M059J (cell line): ENCODE measurements at regions not wholly inside any gene's neighbourhood (a gene's known extent, or its start where the extent isn't known, plus 50 kb on each side); places are given as distances from the start of the nearest gene placed in this dataset.
"Not testable (repeated sequence)": the region's sequence is repeated elsewhere in the genome, so short reads cannot be mapped to it uniquely, and the experiment has no call there.

Experiments used
- DNase-seq: peaks from one replicate; pipeline ENCODE4 v3.0.0-alpha.2; 2012; ENCODE audit warnings: low read depth

DNA sequence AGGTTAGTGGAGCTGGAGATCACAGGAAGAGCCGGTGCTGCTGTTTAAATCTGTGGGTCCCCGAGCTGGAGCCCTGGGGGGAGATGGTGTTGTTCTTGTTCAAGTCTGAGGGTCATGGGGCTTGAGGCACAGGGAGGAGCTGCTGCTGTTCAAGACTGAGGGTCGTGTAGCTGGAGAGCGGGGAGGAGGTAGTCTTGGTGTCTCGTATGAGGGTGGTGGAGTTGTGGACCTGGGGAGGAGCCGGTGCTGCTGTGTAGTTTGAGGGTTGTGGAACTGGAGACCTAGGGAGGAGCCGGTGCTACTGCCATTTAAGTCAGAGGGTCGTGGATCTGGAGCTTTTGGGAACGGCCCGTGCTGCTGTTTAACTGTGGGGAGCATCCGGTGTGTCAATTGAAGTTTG lies 112.2 kb upstream of the SULF2 start:
- DNase-seq: no peak

- DNase-seq: not testable (repeated sequence)
These were observed 107.4 kb upstream of the SULF2 start for GRCh38 chr20:47892681-47893080.

DNA sequence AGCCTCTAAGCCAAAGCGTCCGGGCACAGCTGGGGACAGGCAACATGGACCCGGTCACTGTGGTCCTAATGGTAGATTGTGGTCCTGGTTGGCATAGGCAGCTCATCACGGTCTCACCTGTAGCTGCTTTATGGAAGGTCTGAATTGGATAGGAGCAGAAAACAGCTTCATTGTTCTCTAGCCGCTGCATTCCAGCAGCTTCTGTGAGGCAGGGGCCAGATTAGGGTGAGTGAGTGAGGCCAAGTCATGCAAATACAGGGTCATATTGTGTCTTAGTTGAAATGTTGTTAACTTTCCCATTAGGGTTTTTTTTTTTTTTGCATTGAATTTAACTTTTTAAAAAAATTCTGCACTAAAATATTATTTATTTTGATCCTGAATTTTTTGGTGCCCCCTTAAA lies 105.4 kb upstream of the SULF2 start:
- DNase-seq: not testable (repeated sequence)

DNA sequence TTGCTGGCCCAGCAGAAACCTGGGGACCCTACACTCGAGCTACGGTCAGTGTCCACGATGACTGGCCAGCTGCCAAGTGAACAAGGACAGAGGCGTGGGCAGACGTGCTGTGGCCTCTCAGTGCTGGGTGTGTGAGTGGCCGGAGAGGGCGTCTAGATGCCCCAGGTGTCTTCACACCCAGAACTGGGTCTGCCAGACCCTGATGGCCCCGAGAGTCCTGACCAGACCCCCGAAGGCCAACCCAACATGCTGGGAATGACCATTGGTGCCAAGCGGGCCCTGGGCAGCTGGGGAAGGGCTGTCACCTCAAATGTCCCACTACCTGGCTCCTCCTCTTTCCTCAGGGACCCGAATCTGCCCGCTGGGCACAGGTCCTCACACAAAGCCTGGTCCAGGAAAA lies 104.5 kb upstream of the SULF2 start:
- DNase-seq: not testable (repeated sequence)

- no peak for DNase-seq
These were observed 103.1 kb upstream of the SULF2 start for GRCh38 chr20:47888351-47888750.

DNA sequence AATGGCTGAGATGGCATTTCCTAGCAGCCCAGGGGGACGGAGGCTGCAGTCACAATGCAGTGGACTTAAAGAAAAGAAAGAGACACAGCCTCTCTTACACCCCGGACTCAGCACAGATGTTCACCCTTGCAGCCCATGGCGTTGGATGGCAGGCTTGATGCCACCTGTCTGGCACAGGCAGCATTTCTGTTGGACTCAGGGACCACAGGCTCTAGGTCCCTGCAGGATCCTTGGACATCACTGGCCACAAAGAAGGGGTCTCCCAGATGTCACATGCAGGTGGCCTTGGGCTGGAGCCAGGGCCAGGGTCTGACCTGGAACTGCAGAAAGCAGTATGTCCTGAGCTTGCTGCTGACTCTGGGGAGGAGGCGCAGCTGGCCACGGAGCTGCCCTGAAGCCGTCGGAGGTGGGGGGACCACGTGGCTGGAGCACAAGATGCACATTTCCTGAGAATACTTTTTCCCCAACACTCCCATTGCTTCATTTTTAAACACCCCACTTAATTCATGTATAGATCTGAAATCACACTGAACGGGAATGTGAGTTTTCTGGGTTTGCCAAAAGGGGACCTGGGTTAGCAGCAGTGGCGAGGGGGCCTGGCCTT lies 102.3 kb upstream of the SULF2 start:
- no peak for DNase-seq

DNA sequence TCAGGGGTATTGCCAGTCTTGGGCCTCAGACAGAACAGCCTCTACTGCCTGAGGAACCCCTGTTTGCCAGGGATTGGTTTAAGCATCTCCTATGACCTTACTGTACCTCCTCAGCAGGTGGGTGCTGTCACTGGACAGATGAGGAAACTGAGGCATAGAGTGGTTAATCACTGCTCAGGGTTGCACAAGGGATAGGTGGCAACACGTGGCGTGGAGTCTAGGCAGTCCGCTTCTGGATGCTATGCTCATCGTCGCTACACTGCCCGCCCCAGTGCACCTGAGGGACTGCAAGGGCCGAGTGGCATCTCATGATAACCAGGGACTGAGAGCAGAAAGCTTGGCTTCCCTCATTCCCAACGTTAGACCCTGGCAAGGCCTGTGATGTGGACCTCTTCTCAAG lies 101.8 kb upstream of the SULF2 start:
- no peak for DNase-seq

- DNase-seq: no peak
These were observed 101.3 kb upstream of the SULF2 start for GRCh38 chr20:47886454-47887041.

DNA sequence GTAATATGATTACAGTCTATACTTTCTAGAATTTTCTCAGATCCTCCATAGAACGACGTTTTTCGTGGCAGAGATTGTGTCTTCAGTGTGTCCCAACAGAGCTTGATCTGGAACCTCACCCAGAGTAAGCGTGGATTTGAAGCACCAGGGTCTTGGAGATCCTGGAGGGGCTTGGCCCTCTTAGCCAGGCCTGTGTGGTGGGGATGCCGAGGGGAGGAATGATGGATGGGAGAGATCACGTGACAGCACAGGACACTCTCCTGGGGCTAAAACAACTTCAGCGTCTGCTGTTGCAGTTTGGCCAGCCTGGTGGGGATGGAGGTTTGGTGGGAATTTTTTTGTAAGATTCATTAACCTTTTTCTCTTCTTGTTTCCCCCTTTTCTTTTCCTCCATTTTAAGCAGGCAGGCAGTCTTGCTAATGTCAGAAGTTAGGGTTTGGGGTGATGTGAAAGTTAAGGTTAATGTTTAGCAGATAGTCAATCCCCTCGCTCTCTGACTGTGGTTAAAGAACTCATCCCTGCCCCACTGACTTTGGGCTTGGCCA lies 100.7 kb upstream of the SULF2 start:
- DNase-seq: no peak

DNA sequence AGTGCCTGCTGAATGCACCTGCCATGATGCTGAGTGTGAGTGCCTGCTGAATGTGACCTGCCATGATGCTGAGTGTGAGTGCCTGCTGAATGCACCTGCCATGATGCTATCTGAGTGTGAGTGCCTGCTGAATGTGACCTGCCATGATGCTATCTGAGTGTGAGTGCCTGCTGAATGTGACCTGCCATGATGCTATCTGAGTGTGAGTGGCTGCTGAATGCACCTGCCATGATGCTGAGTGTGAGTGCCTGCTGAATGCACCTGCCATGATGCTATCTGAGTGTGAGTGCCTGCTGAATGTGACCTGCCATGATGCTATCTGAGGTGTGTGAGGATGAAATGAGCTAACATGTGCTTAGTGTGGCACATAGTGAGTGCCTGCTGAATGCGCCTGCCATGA lies 98.7 kb upstream of the SULF2 start:
- not testable (repeated sequence) for DNase-seq

- no peak for DNase-seq
These were observed 97.9 kb upstream of the SULF2 start for GRCh38 chr20:47883186-47883585.

- DNase-seq: no peak
These were observed 94.5 kb upstream of the SULF2 start for GRCh38 chr20:47879771-47880170.

- peak; percentile 96 for DNase-seq
These were observed 93.3 kb upstream of the SULF2 start for GRCh38 chr20:47878601-47879027.

DNA sequence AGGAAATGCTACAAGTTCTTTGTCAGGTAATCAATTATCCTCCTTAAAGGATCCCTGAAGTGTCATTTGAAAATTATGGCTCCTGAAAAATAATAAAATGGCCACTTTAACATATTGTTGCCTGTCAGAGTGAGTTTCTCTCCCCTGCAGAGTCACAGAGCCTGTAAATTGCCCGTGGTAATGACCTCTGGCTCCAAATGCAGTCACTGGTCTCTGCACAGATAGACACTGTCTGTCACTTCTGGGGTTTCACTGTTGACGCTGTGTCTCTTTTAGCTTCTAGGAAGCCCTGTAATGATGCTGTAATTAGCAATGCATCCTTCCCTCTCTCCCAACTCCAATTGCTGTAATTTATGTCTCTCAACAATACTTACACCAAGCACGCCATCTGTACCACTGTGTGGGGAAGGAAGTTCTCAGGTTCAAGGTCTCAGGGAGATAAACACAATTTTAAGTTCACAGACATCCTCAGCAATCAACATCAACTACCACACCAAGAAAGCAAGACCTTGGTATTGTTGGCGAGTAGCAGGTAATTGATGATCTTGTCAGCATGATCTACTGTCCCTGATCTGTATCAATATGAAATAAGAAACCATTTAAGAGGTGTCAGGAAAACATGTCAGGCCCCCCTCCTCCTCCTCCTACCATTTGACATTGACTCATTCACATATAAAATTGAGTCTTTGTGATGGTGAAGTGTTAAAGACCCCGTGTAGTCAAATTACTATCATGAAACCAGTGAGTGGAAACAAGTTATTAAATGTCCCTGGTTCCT lies 91.2 kb upstream of the SULF2 start:
- DNase-seq: peak; percentile 41

GRCh38 chr20:47875297-47876025 lies 90.2 kb upstream of the SULF2 start:
- peak; percentile 84 for DNase-seq

- DNase-seq: no peak
These were observed 87.1 kb upstream of the SULF2 start for GRCh38 chr20:47872341-47872740.

- DNase-seq: no peak
These were observed 85.2 kb upstream of the SULF2 start for GRCh38 chr20:47870475-47870874.

DNA sequence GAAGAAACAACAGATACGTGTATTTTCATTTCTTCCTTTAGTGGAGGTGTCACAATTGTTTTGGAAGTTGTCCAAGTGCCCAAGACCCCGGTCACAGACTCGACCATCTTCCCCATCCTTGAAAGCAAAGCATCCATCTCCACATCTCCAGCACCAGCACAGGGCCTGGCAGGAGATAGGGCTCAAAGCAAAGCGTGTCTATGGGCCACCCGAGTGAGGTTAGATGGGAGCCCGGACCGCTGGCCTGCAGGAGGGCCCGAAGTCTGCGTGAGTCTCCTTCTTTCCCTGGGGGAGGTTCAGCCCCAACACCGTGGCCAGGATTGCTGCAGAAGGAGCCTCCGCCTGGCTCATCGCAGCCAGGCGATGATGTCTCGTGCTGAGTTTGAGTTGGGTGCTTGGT lies 83.5 kb upstream of the SULF2 start:
- DNase-seq: no peak

- no peak for DNase-seq
These were observed 83.0 kb upstream of the SULF2 start for GRCh38 chr20:47868236-47868635.

GRCh38 chr20:47867831-47868230 lies 82.5 kb upstream of the SULF2 start:
- DNase-seq: no peak

GRCh38 chr20:47866480-47866879 lies 81.2 kb upstream of the SULF2 start:
- no peak for DNase-seq

DNA sequence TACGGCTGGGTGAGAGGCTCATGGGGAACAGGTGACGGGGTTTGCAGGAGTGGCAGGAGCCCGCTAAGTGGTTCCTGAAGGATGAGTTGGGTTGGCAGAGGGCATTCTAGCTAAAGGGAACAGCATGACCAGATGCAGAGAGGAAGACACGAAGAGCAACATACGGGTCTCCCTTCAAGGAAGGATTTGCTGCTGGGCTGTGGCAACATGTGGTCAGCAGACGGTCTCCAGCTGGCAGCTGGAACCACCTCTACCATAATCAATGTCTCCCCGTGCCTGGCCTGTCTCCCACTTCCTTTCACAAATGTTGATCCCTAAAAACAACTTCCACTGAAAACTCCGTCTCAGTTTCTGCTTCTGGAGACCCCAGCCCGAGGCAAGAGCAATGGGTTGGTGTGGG lies 80.6 kb upstream of the SULF2 start:
- DNase-seq: no peak
